SK-N-SH (cell line): ENCODE measurements at regions not wholly inside any gene's neighbourhood (a gene's known extent, or its start where the extent isn't known, plus 50 kb on each side); places are given as distances from the start of the nearest gene placed in this dataset.

Experiments used
- CTCF ChIA-PET: fragments of 300-600, 350-600 bp; formaldehyde crosslinking; extraction: SDS; loops from one replicate; lab custom pipeline; 2021; lab: Yijun Ruan, JAX
- POLR2A ChIA-PET: fragments of 350-600 bp; sonication (Branson Sonifier 250); formaldehyde crosslinking; extraction: SDS; loops from one replicate; lab custom pipeline; 2020; ENCODE audit warnings: antibody characterized with exemption, inconsistent platforms; lab: Yijun Ruan, JAX
- DNase-seq: peaks from one replicate; pipeline ENCODE4 v3.0.0; 2012
- H2AFZ ChIP-seq: fragments of 200-600 bp; sonication (generic); 2 replicates; pipeline ENCODE4 v1.8.1; 2016; ENCODE audit warnings: antibody characterized with exemption, mild to moderate bottlenecking, low read depth
- H3F3A ChIP-seq: fragments of 200-600 bp; sonication (generic); replicated peaks from 2 replicates; pipeline ENCODE3; 2016; ENCODE audit warnings: antibody characterized with exemption, mild to moderate bottlenecking; ENCODE audit not compliant: insufficient read depth
- H3K27ac ChIP-seq, 2 experiments: fragments of 200-500 bp in 1 of 2; fragments of 200-600 bp in 1 of 2; sonication (Bioruptor generic) in 1 of 2; sonication (generic), shearing (Covaris generic) in 1 of 2; 2 replicates each; pipeline versions ENCODE4 v1.5.1 to v1.6.1; 2014 to 2016; ENCODE audit warnings: low read depth in 2 of 2, inconsistent platforms in 1 of 2, low read length in 1 of 2, mild to moderate bottlenecking in 1 of 2, mixed read lengths in 1 of 2
- H3K27me3 ChIP-seq: fragments of 200-600 bp; sonication (generic), shearing (Covaris generic); 2 replicates; pipeline ENCODE4 v1.6.1; 2016; ENCODE audit warnings: mixed run types; ENCODE audit not compliant: insufficient read depth
- H3K36me3 ChIP-seq, 2 experiments: fragments of 200-500 bp in 1 of 2; fragments of 200-600 bp in 1 of 2; sonication (Bioruptor generic) in 1 of 2; sonication (generic) in 1 of 2; replicated peaks in 1 of 2; 2 replicates each; pipeline versions ENCODE3 to v1.5.1; 2014 to 2016; ENCODE audit warnings: low read length in 1 of 2, mild to moderate bottlenecking in 1 of 2; ENCODE audit not compliant: insufficient read depth in 2 of 2, control insufficient read depth in 1 of 2
- H3K4me1 ChIP-seq, 2 experiments: fragments of 200-500 bp in 1 of 2; fragments of 200-600 bp in 1 of 2; sonication (Bioruptor generic) in 1 of 2; sonication (generic), shearing (Covaris generic) in 1 of 2; 2 replicates each; pipeline versions ENCODE4 v1.5.1 to v1.6.1; 2014 to 2016; ENCODE audit warnings: low read depth in 1 of 2, low read length in 1 of 2, mixed run types in 1 of 2; ENCODE audit not compliant: insufficient read depth in 2 of 2, control insufficient read depth in 1 of 2
- H3K4me2 ChIP-seq: fragments of 200-600 bp; sonication (generic), shearing (Covaris generic); 2 replicates; pipeline ENCODE4 v1.6.1; 2017; ENCODE audit warnings: mixed run types
- H3K4me3 ChIP-seq, 2 experiments: fragments of 200-500 bp in 1 of 2; fragments of 200-600 bp in 1 of 2; sonication (Bioruptor generic) in 1 of 2; sonication (generic), shearing (Covaris generic) in 1 of 2; 2 replicates each; pipeline versions ENCODE4 v1.5.1 to v1.8.1; 2014 to 2016; ENCODE audit warnings: low read depth in 2 of 2, inconsistent platforms in 1 of 2, low read length in 1 of 2, mild to moderate bottlenecking in 1 of 2, mixed read lengths in 1 of 2, moderate library complexity in 1 of 2
- H3K79me2 ChIP-seq: fragments of 200-600 bp; sonication (generic); 2 replicates; pipeline ENCODE4 v1.8.1; 2017; ENCODE audit warnings: mild to moderate bottlenecking; ENCODE audit not compliant: insufficient read depth
- H3K9ac ChIP-seq: fragments of 200-600 bp; sonication (generic); 2 replicates; pipeline ENCODE4 v1.6.1; 2017; ENCODE audit warnings: mixed run types
- H3K9me2 ChIP-seq: fragments of 200-600 bp; sonication (generic); 2 replicates; pipeline ENCODE4 v1.6.1; 2017; ENCODE audit warnings: mixed run types
- H3K9me3 ChIP-seq: fragments of 200-600 bp; sonication (generic); 2 replicates; pipeline ENCODE4 v1.6.1; 2017; ENCODE audit warnings: mixed run types, mild to moderate bottlenecking, moderate library complexity
- H4K20me1 ChIP-seq: fragments of 200-600 bp; sonication (generic); 2 replicates; pipeline ENCODE4 v1.6.1; 2017; ENCODE audit warnings: mild to moderate bottlenecking, mixed run types; ENCODE audit not compliant: insufficient read depth
- FOXJ3 ChIP-seq: sonication (generic); formaldehyde crosslinking; IDR thresholded peaks from 2 replicates; pipeline ENCODE4 v1.5.1; 2020; ENCODE audit warnings: mild to moderate bottlenecking, missing genetic modification reagents
- FOXM1 ChIP-seq: IDR thresholded peaks from 2 replicates; pipeline ENCODE4 v1.4.0; 2012; ENCODE audit warnings: low read depth, mild to moderate bottlenecking
- GABPA ChIP-seq: IDR thresholded peaks from 2 replicates; pipeline ENCODE4 v1.4.0; 2012; ENCODE audit warnings: low read depth, mild to moderate bottlenecking
- POLR2AphosphoS5 ChIP-seq: IDR thresholded peaks from 2 replicates; pipeline ENCODE4 v1.6.1; 2012; ENCODE audit warnings: low read depth, low read length
- RFX5 ChIP-seq: IDR thresholded peaks from 2 replicates; pipeline ENCODE4 v1.6.1; 2012; ENCODE audit warnings: mild to moderate bottlenecking, improper control_type of control experiment, low read length
- RXRA ChIP-seq: IDR thresholded peaks from 2 replicates; pipeline ENCODE4 v1.4.0; 2012; ENCODE audit warnings: low read depth, mild to moderate bottlenecking, borderline replicate concordance
- TCF12 ChIP-seq: IDR thresholded peaks from 2 replicates; pipeline ENCODE4 v1.4.0; 2012
- WGBS: methylation state at CpG from one replicate; pipeline ENCODE4 v1.1.6; 2017; ENCODE audit warnings: low lambda C conversion rate; 5-methylcytosine and 5-hydroxymethylcytosine counted together
- TF ChIP-seq, protein P1 (sequence below): fragments of 150-350 bp; IDR thresholded peaks from 2 replicates; pipeline ENCODE4 v1.6.1; 2017; ENCODE audit warnings: antibody characterized with exemption, low read length, low read depth, borderline replicate concordance
- TF ChIP-seq, protein P2 (sequence below): IDR thresholded peaks from 2 replicates; pipeline ENCODE4 v1.6.1; 2012; ENCODE audit warnings: mild to moderate bottlenecking, low read depth, low read length, moderate library complexity

DNA sequence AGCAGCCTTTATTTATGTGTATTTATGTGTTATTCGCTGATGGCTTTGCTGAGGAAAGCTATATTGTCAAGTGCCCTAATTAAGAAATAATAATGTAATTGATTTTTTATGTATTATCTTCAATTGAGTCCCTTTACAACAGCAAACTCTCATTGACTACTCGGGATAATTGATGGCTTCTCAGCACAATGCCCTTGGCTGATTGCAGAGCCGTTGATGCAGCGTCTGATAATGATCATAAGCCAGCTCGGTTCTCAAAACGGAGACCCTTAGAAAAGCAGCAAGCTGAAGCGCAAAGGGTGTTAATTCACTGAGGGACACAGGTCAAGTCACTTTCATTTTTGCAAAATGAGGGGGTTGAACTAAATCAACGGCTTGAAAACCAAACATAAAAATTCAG, 357.1 kb upstream of the KCNH8 start:
- no peak overlapping the region for H3K4me2 ChIP-seq
- no peaks in the 10 kb centered on the region for H3K4me1 ChIP-seq
- H2AFZ ChIP-seq: no peak overlapping the region
- ChIA-PET CTCF (interaction anchor here (1.2 to 1.6 kb wide), 2 partner anchors 12 to 33 kb away, joined by 3 to 6 read pairs; no protein-coding TSS in a partner anchor), POLR2A (no interaction called here)
- H3F3A ChIP-seq: no peaks in the 10 kb centered on the region
- H3K79me2 ChIP-seq: no peaks in the 10 kb centered on the region
- no peaks in the 10 kb centered on the region for H3K36me3 ChIP-seq
- no peaks in the 10 kb centered on the region for H4K20me1 ChIP-seq
- no peaks in the 10 kb centered on the region for H3K9me3 ChIP-seq
- WGBS: 44% methylated on average over 8 of the region's 8 CpGs
- no peak overlapping the region for H3K27ac ChIP-seq
- no peak for DNase-seq
- H3K9ac ChIP-seq: no peak overlapping the region
- no peaks in the 10 kb centered on the region for H3K9me2 ChIP-seq
- no peak for TF ChIP-seq RXRA
- TF ChIP-seq POLR2AphosphoS5: no peak
- TF ChIP-seq, protein P1, sequence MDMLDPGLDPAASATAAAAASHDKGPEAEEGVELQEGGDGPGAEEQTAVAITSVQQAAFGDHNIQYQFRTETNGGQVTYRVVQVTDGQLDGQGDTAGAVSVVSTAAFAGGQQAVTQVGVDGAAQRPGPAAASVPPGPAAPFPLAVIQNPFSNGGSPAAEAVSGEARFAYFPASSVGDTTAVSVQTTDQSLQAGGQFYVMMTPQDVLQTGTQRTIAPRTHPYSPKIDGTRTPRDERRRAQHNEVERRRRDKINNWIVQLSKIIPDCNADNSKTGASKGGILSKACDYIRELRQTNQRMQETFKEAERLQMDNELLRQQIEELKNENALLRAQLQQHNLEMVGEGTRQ: no peak
- TF ChIP-seq, all 33 proteins: peak for 0
- H3K4me3 ChIP-seq: no peak overlapping the region
- H3K27me3 ChIP-seq: no peaks in the 10 kb centered on the region

DNA sequence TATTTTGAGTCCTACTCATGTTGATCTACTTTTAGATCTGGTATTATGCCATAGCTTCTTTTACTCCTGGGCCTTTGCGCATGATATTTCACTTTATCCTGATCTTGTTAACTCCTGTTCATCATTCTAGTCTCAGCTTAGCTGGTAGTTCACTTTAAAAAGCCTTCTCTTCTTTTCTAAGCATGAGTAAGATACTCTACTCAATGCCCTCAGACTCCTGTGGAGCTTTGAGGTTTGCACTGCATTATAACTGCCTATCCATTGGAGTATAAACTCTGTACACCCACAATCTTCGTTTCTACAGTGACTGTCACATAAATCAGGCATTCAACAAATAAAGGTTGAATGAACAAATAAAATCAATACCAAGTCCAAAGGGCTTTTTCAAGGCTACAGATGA, 357.9 kb upstream of the KCNH8 start:
- TF ChIP-seq RFX5: no peak
- TF ChIP-seq TCF12: no peak
- DNase-seq: no peak
- ChIA-PET POLR2A (no interaction called here), CTCF (interaction anchor here (1.2 to 1.6 kb wide), 2 partner anchors 11 to 32 kb away, joined by 3 to 6 read pairs; no protein-coding TSS in a partner anchor)
- Histone ChIP-seq H3K79me2 (no peaks in the 10 kb centered on the region), H3K27me3 (no peaks in the 10 kb centered on the region), H3K9ac (no peak overlapping the region), H3K9me3 (no peaks in the 10 kb centered on the region), H2AFZ (no peak overlapping the region), H3K4me1 (no peaks in the 10 kb centered on the region), H3K4me3 (no peak overlapping the region), H3F3A (no peaks in the 10 kb centered on the region), H3K36me3 (no peaks in the 10 kb centered on the region), H3K9me2 (no peaks in the 10 kb centered on the region), H4K20me1 (no peaks in the 10 kb centered on the region), H3K4me2 (no peak overlapping the region), H3K27ac (no peak overlapping the region)
- 64% methylated on average over 2 of the region's 2 CpGs for WGBS

DNA sequence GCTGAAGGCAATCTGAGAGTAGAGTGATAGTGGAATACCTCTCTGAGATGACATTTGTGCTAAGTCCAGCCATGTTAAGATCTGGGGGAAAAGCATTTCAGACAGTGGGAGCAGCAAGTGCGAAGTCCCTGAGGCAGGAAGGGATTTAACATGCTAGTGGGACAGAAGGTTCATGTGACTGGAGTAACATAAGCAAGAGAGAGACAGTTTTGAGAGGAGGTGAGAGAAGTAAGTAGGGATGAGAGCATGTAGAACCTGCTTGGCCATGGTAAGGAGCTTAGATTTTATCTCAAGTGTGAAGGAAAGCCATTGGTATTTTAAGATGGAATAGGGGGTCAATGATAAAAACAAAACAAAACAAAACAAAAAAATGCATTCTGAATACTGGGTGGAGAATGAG, 358.6 kb upstream of the KCNH8 start:
- no peak overlapping the region for H2AFZ ChIP-seq
- no peak overlapping the region for H3K4me2 ChIP-seq
- CTCF ChIA-PET: interaction anchor here (1.1 kb wide), 1 partner anchor 30 kb away, joined by 3 read pairs; no protein-coding TSS in a partner anchor
- no peaks in the 10 kb centered on the region for H3K4me1 ChIP-seq
- H3K36me3 ChIP-seq: no peaks in the 10 kb centered on the region
- H3K9ac ChIP-seq: no peak overlapping the region
- H3K9me3 ChIP-seq: no peaks in the 10 kb centered on the region
- no peak overlapping the region for H3K4me3 ChIP-seq
- no peaks in the 10 kb centered on the region for H3K27me3 ChIP-seq
- no peaks in the 10 kb centered on the region for H3K9me2 ChIP-seq
- TF ChIP-seq FOXM1 (no peak), GABPA (no peak), FOXJ3 (CRISPR knock-in tag) (no peak)
- TF ChIP-seq, protein P2, sequence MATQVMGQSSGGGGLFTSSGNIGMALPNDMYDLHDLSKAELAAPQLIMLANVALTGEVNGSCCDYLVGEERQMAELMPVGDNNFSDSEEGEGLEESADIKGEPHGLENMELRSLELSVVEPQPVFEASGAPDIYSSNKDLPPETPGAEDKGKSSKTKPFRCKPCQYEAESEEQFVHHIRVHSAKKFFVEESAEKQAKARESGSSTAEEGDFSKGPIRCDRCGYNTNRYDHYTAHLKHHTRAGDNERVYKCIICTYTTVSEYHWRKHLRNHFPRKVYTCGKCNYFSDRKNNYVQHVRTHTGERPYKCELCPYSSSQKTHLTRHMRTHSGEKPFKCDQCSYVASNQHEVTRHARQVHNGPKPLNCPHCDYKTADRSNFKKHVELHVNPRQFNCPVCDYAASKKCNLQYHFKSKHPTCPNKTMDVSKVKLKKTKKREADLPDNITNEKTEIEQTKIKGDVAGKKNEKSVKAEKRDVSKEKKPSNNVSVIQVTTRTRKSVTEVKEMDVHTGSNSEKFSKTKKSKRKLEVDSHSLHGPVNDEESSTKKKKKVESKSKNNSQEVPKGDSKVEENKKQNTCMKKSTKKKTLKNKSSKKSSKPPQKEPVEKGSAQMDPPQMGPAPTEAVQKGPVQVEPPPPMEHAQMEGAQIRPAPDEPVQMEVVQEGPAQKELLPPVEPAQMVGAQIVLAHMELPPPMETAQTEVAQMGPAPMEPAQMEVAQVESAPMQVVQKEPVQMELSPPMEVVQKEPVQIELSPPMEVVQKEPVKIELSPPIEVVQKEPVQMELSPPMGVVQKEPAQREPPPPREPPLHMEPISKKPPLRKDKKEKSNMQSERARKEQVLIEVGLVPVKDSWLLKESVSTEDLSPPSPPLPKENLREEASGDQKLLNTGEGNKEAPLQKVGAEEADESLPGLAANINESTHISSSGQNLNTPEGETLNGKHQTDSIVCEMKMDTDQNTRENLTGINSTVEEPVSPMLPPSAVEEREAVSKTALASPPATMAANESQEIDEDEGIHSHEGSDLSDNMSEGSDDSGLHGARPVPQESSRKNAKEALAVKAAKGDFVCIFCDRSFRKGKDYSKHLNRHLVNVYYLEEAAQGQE: no peak
- TF ChIP-seq, all 33 proteins: peak for 0
- Histone ChIP-seq H3K27ac (no peak overlapping the region), H4K20me1 (no peaks in the 10 kb centered on the region), H3F3A (no peaks in the 10 kb centered on the region), H3K79me2 (no peaks in the 10 kb centered on the region)
- DNase-seq: no peak
- 55% methylated on average over 1 of the region's 1 CpG for WGBS
- POLR2A ChIA-PET: no interaction called here
